Renal cortex interstitium (tissue), 11 donors: ENCODE measurements at regions not wholly inside any gene's neighbourhood (a gene's known extent, or its start where the extent isn't known, plus 50 kb on each side); places are given as distances from the start of the nearest gene placed in this dataset.

Experiments
- DNase-seq, 11 donors: peaks; one replicate each; pipeline ENCODE4 v3.0.0-alpha.2; 2013; ENCODE audit warnings: low read depth in 9 of 11, low spot score in 4 of 11; ENCODE audit errors: extremely low read depth in 1 of 11

DNA sequence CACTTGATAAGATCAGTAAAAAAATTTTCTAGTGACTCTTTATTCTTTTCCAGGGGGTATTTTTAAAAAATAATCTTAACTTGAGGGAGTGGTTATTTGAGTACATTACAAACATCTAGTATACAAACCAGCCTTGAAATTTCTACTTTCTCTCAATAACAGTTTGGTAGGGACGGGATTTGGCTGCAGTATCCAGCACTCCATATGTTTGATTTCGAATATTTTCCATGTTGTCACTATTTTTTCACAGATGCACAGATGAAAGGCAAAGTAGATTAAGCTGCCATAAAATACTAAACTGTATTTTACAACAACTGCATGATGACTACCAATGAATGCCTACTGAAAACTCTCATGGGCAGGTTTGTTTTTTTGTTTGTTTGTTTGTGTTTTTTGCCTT, 225.0 kb downstream of the COX7B2 start:
- DNase-seq: no peak

DNA sequence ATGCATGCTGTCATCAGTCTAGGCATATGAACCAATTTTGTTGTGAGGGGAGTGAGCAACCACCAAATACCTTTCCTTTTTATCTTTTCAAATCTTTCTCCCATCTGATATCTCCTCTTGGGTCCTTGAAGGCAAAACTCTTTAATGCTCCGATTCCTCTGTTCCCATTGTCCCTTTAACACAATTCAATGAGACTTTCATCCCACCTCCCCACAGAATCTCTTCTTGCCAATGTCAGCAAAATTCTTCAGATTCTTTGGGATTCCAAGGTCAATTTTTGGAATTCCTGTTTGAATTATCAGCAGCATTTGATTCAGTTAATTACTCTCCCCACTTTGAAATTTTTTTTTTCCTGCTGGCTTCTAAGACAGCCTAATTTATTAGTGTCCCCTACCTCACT, 232.7 kb downstream of the COX7B2 start:
- DNase-seq: no peak

GRCh38 chr4:46674326-46674725, 234.7 kb downstream of the COX7B2 start:
- DNase-seq: no peak

- DNase-seq: no peak
Observed at GRCh38 chr4:46667790-46668189, 241.3 kb downstream of the COX7B2 start.

DNA sequence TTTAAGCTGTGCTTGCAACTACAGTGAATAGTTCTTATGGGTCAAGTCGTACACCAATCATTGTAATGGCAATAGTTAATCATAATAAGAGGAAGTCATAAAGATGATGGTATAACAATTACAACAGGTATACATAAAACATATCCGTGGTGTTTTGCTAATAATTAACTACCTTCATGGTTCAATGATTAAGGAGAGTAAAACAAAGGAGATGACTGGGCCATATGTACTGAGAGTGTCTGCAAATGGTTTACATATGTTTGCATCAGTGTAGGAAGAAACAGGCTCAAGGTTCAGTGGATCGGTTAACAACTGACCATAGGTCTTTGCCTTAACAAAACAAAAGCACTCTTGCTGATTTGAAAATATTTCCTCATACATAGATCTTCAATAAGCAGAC, 253.0 kb downstream of the COX7B2 start:
- DNase-seq: peak in 3 of 11 donors; percentile 4 to 22 (median 8)

DNA sequence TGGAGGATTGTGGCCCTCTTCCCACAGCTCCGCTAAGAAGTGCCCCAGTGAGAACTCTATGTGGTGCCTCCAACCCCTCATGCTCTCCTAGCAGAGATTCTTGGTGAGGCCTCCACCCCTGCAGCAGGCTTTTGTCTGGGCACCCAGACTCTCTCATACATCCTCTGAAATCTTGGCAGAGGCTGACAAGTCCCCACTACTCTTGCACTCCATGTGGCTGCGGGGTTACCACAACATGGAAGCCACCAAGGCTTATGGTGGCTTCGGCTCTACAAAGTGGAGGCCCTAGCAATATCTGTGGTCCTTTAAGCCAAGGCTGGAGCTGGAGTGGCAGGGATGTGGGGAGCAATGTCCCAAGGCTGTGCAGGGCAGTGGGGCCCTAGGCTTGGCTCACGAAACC, 255.2 kb downstream of the COX7B2 start:
- no peak for DNase-seq

DNA sequence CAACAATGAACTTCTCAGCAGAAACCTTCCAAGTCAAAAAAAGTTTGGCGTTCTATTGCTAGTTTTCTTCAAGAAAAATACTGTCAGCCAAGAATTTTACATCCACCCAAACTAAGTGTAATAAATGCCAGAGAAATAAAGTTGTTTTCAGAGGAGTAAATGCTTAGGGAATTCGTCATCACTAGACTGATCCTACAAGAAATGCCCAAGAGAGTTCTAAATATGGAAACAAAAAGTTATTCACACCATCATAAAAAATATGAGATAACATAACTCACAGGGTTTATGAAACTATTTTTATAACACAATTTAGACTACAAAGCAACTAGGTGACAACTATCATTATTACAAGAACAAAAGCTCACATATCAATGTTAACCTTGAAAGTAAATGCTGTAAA, 259.5 kb upstream of the GABRA2 start:
- no peak for DNase-seq

DNA sequence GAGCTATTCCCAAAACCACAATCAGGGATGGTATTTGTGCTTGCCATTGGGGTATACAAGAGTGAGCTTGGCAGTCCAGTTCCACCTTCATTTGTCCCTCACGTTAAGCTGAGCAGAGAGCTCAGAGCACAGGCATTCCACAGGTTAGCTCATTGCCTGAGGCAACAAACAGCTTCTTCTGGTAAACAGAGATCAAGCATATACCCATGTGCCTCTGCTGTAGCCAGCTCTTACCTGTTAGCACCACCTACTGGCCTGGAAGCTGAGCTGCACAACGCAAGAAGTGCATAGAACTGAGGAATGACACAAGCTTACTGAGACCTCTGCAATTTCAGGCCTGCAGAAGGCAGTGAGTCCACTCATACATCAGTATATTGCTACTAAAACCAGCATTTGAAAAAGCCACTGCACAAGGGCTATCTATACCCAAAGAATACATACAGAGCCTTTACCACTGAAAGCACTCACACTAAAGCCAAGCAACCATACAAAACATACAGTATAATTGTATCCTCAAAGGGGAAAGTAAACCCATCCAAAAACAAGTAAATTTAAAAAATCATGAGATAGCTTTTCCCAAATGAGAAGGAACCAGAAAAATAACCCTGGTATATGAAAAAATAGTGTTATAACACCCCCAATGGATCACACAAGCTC, 258.3 kb upstream of the GABRA2 start:
- DNase-seq: peak in 8 of 11 donors; percentile 2 to 39 (median 13)

DNA sequence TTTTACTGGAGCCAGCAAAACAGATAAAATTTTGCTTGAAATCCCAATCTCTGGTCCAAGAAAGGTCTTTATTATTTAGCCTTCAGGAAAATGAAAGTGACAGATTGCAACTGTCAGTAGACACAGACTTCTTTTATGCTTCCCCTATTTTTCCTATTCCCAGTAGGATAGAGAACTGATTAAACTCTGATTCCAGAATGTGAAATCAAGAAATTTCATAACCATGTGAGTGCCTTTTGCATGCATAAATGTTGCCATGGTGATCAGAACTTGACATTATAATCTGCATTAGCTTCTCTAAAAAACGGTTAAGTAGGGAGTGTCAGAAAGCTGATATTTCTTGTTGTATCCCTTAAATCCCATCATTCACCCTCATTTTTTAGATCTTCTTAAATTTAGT, 255.2 kb upstream of the GABRA2 start:
- DNase-seq: no peak
